SK-N-SH treated with all-trans-retinoic acid at 6 μM for 48 hours (cell line): ENCODE measurements at regions not wholly inside any gene's neighbourhood (a gene's known extent, or its start where the extent isn't known, plus 50 kb on each side); places are given as distances from the start of the nearest gene placed in this dataset.

Experiments used
- ESRRG ChIP-seq: fragments of 250-450 bp; sonication (Bioruptor Pico); IDR thresholded peaks from 2 replicates; pipeline ENCODE4 v1.6.1; 2021; ENCODE audit warnings: mild to moderate bottlenecking
- ISL1 ChIP-seq: fragments of 250-450 bp; sonication (Bioruptor Pico); IDR thresholded peaks from 2 replicates; pipeline ENCODE4 v2.1.2; 2022; ENCODE audit warnings: mild to moderate bottlenecking, moderate library complexity
- PATZ1 ChIP-seq: fragments of 250-450 bp; sonication (Bioruptor Pico); IDR thresholded peaks from 2 replicates; pipeline ENCODE4 v1.8.0; 2020; ENCODE audit warnings: mild to moderate bottlenecking, moderate library complexity, borderline replicate concordance
- PPARA ChIP-seq: fragments of 250-450 bp; sonication (Bioruptor Pico); IDR thresholded peaks from 2 replicates; pipeline ENCODE4 v1.5.0; 2020; ENCODE audit warnings: mild to moderate bottlenecking, borderline replicate concordance
- TSHZ2 ChIP-seq: fragments of 250-450 bp; sonication (Bioruptor Pico); IDR thresholded peaks from 2 replicates; pipeline ENCODE4 v1.5.0; 2020; ENCODE audit warnings: mild to moderate bottlenecking, moderate library complexity
- ZFP30 ChIP-seq: fragments of 450-650 bp; formaldehyde crosslinking; IDR thresholded peaks from 2 replicates; pipeline ENCODE4 v1.5.0; 2022; ENCODE audit warnings: mild to moderate bottlenecking, moderate library complexity
- ZNF8 ChIP-seq: fragments of 450-650 bp; formaldehyde crosslinking; IDR thresholded peaks from 2 replicates; pipeline ENCODE4 v1.5.0; 2020; ENCODE audit warnings: mild to moderate bottlenecking, moderate library complexity

GRCh38 chr7:67723591-67723990, 727.0 kb downstream of the TYW1 start:
- TF ChIP-seq ZNF8 (CRISPR knock-in tag) = no peak
- TF ChIP-seq ZFP30 (CRISPR knock-in tag) = no peak
- TF ChIP-seq ESRRG (CRISPR knock-in tag) = no peak
- TF ChIP-seq ISL1 (CRISPR knock-in tag) = no peak
- no peak for TF ChIP-seq PATZ1 (CRISPR knock-in tag)
- no peak for TF ChIP-seq TSHZ2
- TF ChIP-seq PPARA = no peak
